Endothelial cell (in vitro differentiated cells): ENCODE measurements at regions not wholly inside any gene's neighbourhood (a gene's known extent, or its start where the extent isn't known, plus 50 kb on each side); places are given as distances from the start of the nearest gene placed in this dataset.
"Not testable (repeated sequence)": the region's sequence is repeated elsewhere in the genome, so short reads cannot be mapped to it uniquely, and the experiment has no call there.

Experiments
- DNase-seq: peaks from one replicate; pipeline ENCODE4 v3.0.0; 2021; ENCODE audit warnings: low spot score
- H3K27ac Mint-ChIP-seq: one replicate; pipeline ENCODE4 v1.8.0; 2021; ENCODE audit warnings: mixed read lengths, inconsistent platforms; ENCODE audit not compliant: unreplicated experiment
- H3K27me3 Mint-ChIP-seq: one replicate; pipeline ENCODE4 v1.8.0; 2021; ENCODE audit warnings: mild to moderate bottlenecking, moderate library complexity, mixed read lengths, inconsistent platforms; ENCODE audit not compliant: unreplicated experiment
- H3K36me3 Mint-ChIP-seq: one replicate; pipeline ENCODE4 v1.8.0; 2021; ENCODE audit warnings: mild to moderate bottlenecking, low read depth, mixed read lengths, inconsistent platforms; ENCODE audit not compliant: unreplicated experiment
- H3K4me1 Mint-ChIP-seq: one replicate; pipeline ENCODE4 v1.8.0; 2021; ENCODE audit warnings: mild to moderate bottlenecking, mixed read lengths, inconsistent platforms; ENCODE audit not compliant: unreplicated experiment
- H3K4me3 Mint-ChIP-seq: one replicate; pipeline ENCODE4 v1.8.0; 2021; ENCODE audit warnings: mild to moderate bottlenecking, mixed read lengths, inconsistent platforms; ENCODE audit not compliant: unreplicated experiment
- H3K9me3 Mint-ChIP-seq: one replicate; pipeline ENCODE4 v1.8.0; 2021; ENCODE audit warnings: mixed read lengths, inconsistent platforms; ENCODE audit not compliant: unreplicated experiment
- CTCF ChIP-seq: fragments of 200-600 bp; sonication (generic); IDR thresholded peaks from one replicate; pipeline ENCODE4 v1.5.0; 2021; ENCODE audit warnings: antibody characterized with exemption; ENCODE audit not compliant: unreplicated experiment

GRCh38 chr7:80008039-80008438 is 126.6 kb upstream of the GNAI1 start:
- no peak overlapping the region for H3K27ac Mint-ChIP-seq
- no peak overlapping the region for H3K4me3 Mint-ChIP-seq
- no peaks in the 10 kb centered on the region for H3K36me3 Mint-ChIP-seq

GRCh38 chr7:80002865-80003264 is 131.8 kb upstream of the GNAI1 start:
- no peaks in the 10 kb centered on the region for H3K27me3 Mint-ChIP-seq
- H3K9me3 Mint-ChIP-seq = no peaks in the 10 kb centered on the region
- TF ChIP-seq CTCF = no peak
- H3K4me1 Mint-ChIP-seq = no peaks in the 10 kb centered on the region
- DNase-seq = no peak
- no peak overlapping the region for H3K27ac Mint-ChIP-seq
- H3K36me3 Mint-ChIP-seq = no peaks in the 10 kb centered on the region
- no peak overlapping the region for H3K4me3 Mint-ChIP-seq

More at GRCh38 chr7:80008039-80008438, 126.6 kb upstream of the GNAI1 start:
- DNase-seq = no peak
- no peak for TF ChIP-seq CTCF
- no peaks in the 10 kb centered on the region for H3K9me3 Mint-ChIP-seq
- no peaks in the 10 kb centered on the region for H3K4me1 Mint-ChIP-seq
- no peaks in the 10 kb centered on the region for H3K27me3 Mint-ChIP-seq

- Mint-ChIP-seq H3K4me3 (no peak overlapping the region), H3K27me3 (no peaks in the 10 kb centered on the region), H3K9me3 (no peaks in the 10 kb centered on the region), H3K36me3 (no peaks in the 10 kb centered on the region), H3K27ac (no peak overlapping the region), H3K4me1 (no peaks in the 10 kb centered on the region)
- TF ChIP-seq CTCF = no peak
- no peak for DNase-seq
Measured at GRCh38 chr7:79998363-79998762, 136.3 kb upstream of the GNAI1 start.

- no peak overlapping the region for H3K27ac Mint-ChIP-seq
- H3K4me1 Mint-ChIP-seq = no peaks in the 10 kb centered on the region
- H3K27me3 Mint-ChIP-seq = no peaks in the 10 kb centered on the region
- H3K9me3 Mint-ChIP-seq = no peaks in the 10 kb centered on the region
- no peak overlapping the region for H3K4me3 Mint-ChIP-seq
- TF ChIP-seq CTCF = no peak
- no peak for DNase-seq
- no peaks in the 10 kb centered on the region for H3K36me3 Mint-ChIP-seq
Measured at GRCh38 chr7:79997345-79997744, 137.3 kb upstream of the GNAI1 start.

GRCh38 chr7:79995741-79996140 is 138.9 kb upstream of the GNAI1 start:
- H3K27ac Mint-ChIP-seq, H3K27me3 Mint-ChIP-seq, H3K4me3 Mint-ChIP-seq, H3K36me3 Mint-ChIP-seq, DNase-seq, H3K9me3 Mint-ChIP-seq, H3K4me1 Mint-ChIP-seq: not testable (repeated sequence)

GRCh38 chr7:79988653-79989052 is 146.0 kb upstream of the GNAI1 start:
- Mint-ChIP-seq H3K9me3 (no peaks in the 10 kb centered on the region), H3K4me3 (no peak overlapping the region), H3K27me3 (no peaks in the 10 kb centered on the region), H3K27ac (no peak overlapping the region), H3K4me1 (no peaks in the 10 kb centered on the region), H3K36me3 (no peaks in the 10 kb centered on the region)
- no peak for TF ChIP-seq CTCF
- no peak for DNase-seq
